ENCODE measurements at regions not wholly inside any gene's neighbourhood (a gene's known extent, or its start where the extent isn't known, plus 50 kb on each side); places are given as distances from the start of the nearest gene placed in this dataset.
A peak's percentile ranks its signal among the peaks of the same experiment; 100 is the strongest.

DNA sequence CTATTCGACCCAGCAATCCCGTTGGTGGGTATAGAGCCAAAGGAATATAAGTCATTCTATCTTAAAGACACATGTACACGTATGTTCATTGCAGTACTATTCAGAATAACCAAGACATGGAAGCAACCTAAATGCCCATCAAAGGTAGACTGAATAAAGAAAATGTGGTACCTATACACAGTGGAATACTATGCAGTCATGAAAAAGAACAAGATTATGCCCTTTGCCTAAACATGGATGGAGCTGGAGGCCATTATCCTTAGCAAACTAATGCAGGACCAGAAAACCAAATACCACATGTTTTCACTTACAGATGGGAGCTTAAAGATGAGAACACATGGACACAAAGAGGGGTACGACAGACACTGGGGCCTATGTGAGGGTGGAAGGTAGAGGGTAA, 845.3 kb downstream of the TYW1 start:
- DNase-seq (ENCODE audit: low read depth): no peak

GRCh38 chr7:67842571-67842970, 845.9 kb downstream of the TYW1 start:
- DNase-seq (ENCODE audit: low read depth): no peak

- no peak for DNase-seq (ENCODE audit: low read depth)
Measured at GRCh38 chr7:67843001-67843565, 846.5 kb downstream of the TYW1 start.

GRCh38 chr7:67843615-67844014, 847.0 kb downstream of the TYW1 start:
- DNase-seq (ENCODE audit: low read depth): no peak

DNA sequence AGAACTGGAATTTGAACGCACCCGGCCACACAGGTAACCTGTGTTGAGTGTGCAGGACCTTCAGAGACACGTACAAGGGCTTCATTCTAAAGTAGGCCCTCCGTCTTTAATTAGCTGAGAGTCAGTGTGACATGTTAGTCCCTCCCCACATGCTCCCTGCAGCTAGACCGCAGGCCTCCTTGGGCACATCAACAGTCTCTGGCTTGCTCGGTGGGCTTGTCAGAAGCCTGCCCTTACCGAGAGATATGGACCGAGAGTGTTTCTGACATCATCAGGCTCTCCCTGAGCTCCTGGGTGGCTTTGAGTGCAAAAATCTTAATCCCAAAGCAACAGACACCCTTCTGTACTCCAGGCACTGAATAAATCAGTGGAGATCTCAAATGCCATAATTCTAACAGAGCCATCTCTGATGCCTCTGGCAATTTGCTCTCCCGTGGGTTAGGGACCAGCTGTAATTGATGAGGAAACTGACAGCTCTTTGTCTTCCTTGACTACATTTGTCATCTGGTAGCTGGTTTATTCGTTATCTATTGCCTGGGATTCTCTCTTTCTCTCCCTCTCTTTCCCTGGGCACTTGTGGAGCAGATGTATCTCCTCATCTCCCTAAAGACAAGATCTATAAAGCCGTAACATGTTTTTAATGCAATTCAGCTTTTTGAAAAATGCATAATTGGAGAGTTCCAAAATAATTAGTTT, 850.6 kb downstream of the TYW1 start:
- no peak for DNase-seq (ENCODE audit: low read depth)

GRCh38 chr7:67854221-67855178, 857.9 kb downstream of the TYW1 start:
- peak; percentile 15 for DNase-seq (ENCODE audit: low read depth)

DNA sequence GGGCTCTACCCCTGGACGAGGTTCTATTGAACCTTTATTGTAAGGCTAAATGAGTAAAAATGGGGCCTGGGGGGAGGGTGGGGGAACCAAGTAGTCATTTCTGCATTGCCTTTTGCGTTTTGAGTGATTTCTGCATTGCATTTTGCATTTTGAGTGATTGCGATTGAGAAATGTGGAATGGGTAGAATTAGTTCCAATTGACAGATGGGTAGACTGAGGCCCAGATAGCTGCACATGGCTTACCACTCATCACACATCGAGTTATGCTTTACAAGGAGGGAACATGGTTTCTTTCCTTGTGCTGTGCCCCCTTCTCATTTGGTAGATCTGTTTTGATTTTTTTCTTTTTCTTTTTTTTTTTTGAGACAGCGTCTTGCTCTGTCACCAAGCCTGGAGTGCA, 858.7 kb downstream of the TYW1 start:
- no peak for DNase-seq (ENCODE audit: low read depth)

- DNase-seq (ENCODE audit: low read depth): no peak
Measured at GRCh38 chr7:67856046-67856445, 859.4 kb downstream of the TYW1 start.

- DNase-seq (ENCODE audit: low read depth): peak; percentile 3
Measured at GRCh38 chr7:67857698-67858097, 861.1 kb downstream of the TYW1 start.

DNA sequence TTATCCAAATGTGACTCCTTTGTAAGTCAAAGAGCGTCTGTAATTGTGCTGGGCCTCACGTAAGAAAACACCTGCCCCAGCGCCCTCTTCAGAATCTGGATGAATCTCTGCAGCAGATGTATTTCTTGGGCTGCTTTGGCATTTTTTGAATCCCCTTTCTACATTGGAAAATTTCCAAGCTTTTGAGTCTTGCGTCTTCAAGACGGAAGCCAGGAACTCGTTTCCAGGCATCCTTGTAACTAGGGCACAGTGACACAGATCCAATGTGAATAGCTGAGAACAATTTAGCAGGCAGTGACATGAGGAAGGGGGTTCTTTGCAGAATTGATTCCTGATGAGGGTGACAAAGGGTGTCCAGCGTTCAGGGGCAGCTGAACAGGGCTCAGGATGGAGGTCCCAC, 862.3 kb downstream of the TYW1 start:
- DNase-seq (ENCODE audit: low read depth): no peak

DNA sequence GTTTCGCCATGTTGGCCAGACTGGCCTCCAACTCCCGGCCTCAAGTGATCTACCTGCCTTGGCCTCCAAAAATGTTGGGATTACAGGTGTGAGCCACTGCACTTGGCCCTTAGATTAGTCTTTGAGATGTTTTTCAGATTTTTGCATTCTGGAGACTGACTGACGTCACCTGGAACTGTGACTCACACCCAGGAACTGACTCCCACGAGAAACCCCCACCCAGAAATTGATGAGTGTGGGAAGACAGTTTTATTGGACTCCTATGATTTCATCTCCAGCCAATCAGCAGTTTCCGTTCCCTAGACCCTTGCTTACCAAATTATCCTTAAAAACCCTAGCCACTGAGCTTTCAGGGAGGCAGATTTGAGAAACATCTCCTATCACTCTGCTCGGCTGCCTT, 867.3 kb downstream of the TYW1 start:
- DNase-seq (ENCODE audit: low read depth): no peak

DNA sequence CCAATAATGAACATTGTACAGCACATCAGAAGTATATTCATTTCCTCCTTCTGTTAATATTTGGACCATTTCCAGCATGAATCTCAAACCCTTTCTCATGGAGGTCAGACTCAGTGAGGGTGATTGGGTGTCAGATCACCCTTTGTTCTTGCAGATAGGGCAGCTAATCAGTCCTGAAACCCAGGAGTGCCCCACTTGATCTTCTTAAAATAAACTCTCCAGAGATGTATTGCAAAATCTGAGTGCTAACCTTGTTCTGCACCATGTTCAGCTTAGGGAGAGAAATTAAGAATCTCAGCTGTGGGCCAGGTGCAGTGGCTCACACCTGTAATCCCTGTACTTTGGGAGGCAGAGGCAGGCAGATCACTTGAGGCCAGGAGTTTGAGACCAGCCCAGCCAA, 869.4 kb downstream of the TYW1 start:
- no peak for DNase-seq (ENCODE audit: low read depth)

GRCh38 chr7:67866812-67867211, 870.2 kb downstream of the TYW1 start:
- no peak for DNase-seq (ENCODE audit: low read depth)

- no peak for DNase-seq (ENCODE audit: low read depth)
Measured at GRCh38 chr7:67870396-67870795, 873.8 kb downstream of the TYW1 start.

DNA sequence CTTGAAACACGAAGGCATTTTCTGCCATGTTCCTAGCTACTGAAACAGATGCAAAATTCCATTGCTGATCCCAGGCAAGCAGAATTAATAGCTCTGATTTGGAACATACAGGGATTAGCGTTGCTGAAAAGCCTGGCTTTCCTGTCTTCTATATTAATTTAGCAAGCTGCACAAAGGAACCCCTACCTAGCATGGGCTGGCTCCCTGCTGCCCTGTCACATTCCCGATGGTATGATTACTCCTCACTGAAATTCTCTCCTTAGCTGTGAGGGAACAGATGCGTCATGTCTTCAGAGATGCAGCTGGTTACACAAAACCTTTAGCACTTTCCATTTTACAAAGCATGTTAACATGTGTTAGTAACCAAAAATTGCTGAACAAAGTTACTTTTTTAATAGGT, 878.9 kb downstream of the TYW1 start:
- no peak for DNase-seq (ENCODE audit: low read depth)

GRCh38 chr7:67878808-67879207, 882.2 kb downstream of the TYW1 start:
- no peak for DNase-seq (ENCODE audit: low read depth)

DNA sequence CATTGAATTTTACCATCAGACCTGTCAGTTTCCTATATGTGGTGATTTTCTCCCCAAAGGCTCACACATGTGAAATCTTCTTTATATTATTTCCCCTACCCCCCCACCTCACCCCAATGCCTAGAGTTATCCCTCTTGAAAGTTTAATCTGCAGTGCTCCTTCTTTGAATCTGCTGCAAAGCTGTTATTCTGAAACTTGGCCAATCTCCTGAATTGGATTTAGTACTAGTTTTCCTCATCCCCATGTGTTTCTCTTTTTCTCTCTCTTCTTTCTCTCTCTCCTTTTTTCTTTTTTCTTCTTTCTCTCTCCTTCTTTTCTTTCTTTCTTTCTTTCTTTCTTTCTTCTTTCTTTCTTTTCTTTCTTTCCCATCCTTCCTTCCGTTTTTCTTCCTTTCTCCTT, 886.2 kb downstream of the TYW1 start:
- no peak for DNase-seq (ENCODE audit: low read depth)

GRCh38 chr7:67890316-67890715, 893.7 kb downstream of the TYW1 start:
- no peak for DNase-seq (ENCODE audit: low read depth)

- no peak for DNase-seq (ENCODE audit: low read depth)
Measured at GRCh38 chr7:67894746-67895145, 898.1 kb downstream of the TYW1 start.

DNA sequence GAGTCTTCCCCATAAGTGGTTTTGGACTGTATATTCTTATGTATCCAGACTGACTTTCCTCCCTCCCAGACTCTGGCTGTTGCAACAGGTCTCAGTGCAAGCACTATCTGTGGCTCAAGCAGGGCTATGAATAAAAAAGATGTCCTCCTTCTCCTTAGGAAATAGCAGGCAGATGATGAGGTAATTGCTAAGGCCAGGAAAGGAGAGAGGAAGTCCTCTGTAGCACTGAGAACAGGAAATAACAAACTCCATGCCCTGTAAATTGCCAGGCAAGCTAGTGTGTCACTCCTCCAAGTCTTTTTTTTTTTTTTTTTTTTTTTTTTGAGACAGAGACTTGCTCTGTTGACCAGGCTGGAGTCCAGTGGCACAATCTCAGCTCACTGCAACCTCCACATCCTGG, 900.1 kb downstream of the TYW1 start:
- no peak for DNase-seq (ENCODE audit: low read depth)

DNA sequence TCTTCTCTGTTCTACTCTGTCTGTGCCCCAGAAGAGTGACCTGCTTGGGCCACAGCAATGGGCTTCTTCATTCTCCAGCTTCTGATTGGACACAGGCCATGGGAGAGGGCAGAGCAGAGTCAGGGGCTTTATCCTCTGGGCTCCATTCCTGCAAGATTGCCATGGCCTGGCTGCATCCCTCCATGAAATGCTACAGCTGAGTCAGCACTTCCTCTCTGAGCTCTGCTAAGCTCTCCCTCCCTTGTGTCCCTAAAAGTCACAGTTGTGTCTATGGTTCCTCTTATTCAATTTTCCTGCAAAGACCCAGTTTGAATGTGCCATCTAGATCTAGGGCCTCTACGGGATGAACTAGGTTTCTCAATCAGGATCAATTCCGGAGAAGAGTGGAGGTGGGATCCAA, 903.8 kb downstream of the TYW1 start:
- DNase-seq (ENCODE audit: low read depth): no peak

- DNase-seq (ENCODE audit: low read depth): no peak
Measured at GRCh38 chr7:67901808-67902480, 905.3 kb downstream of the TYW1 start.
